GM23248 (cell line): ENCODE measurements at regions not wholly inside any gene's neighbourhood (a gene's known extent, or its start where the extent isn't known, plus 50 kb on each side); places are given as distances from the start of the nearest gene placed in this dataset.

Source experiments
- DNase-seq: peaks from one replicate; pipeline ENCODE4 v3.0.0-alpha.2; 2015
- H2AFZ ChIP-seq: fragments of 200-600 bp; sonication (generic); 2 replicates; pipeline ENCODE4 v1.6.1; 2016; ENCODE audit warnings: antibody characterized with exemption
- H3F3A ChIP-seq: fragments of 200-600 bp; sonication (generic); 2 replicates; pipeline ENCODE4 v1.6.1; 2016; ENCODE audit warnings: mild to moderate bottlenecking, antibody characterized with exemption, mixed run types; ENCODE audit not compliant: insufficient read depth
- H3K27ac ChIP-seq: fragments of 200-600 bp; sonication (generic); 2 replicates; pipeline ENCODE4 v1.5.1; 2016; ENCODE audit warnings: mild to moderate bottlenecking
- H3K27me3 ChIP-seq: fragments of 200-600 bp; sonication (generic); replicated peaks from 2 replicates; pipeline ENCODE4 v1.6.1; 2016; ENCODE audit warnings: mild to moderate bottlenecking; ENCODE audit not compliant: insufficient read depth
- H3K36me3 ChIP-seq: fragments of 200-600 bp; sonication (generic); 2 replicates; pipeline ENCODE4 v1.6.1; 2016; ENCODE audit warnings: low read depth, mild to moderate bottlenecking
- H3K4me1 ChIP-seq: fragments of 200-600 bp; sonication (generic); 2 replicates; pipeline ENCODE4 v1.6.1; 2016; ENCODE audit warnings: mild to moderate bottlenecking; ENCODE audit not compliant: insufficient read depth
- H3K4me2 ChIP-seq: fragments of 200-600 bp; sonication (generic); one replicate; pipeline ENCODE4 v1.6.1; 2016; ENCODE audit warnings: mild to moderate bottlenecking; ENCODE audit not compliant: unreplicated experiment
- H3K4me3 ChIP-seq: fragments of 200-600 bp; sonication (generic); 2 replicates; pipeline ENCODE4 v1.5.1; 2016; ENCODE audit warnings: mild to moderate bottlenecking
- H3K79me2 ChIP-seq: fragments of 200-600 bp; sonication (generic); 2 replicates; pipeline ENCODE4 v1.6.1; 2016; ENCODE audit warnings: mild to moderate bottlenecking; ENCODE audit not compliant: insufficient read depth
- H3K9ac ChIP-seq: fragments of 200-600 bp; sonication (generic); 2 replicates; pipeline ENCODE4 v1.6.1; 2016; ENCODE audit warnings: mild to moderate bottlenecking
- H3K9me2 ChIP-seq: fragments of 200-600 bp; sonication (generic); 2 replicates; pipeline ENCODE4 v1.6.1; 2016; ENCODE audit warnings: mixed run types, mild to moderate bottlenecking, moderate library complexity; ENCODE audit not compliant: insufficient read depth
- H3K9me3 ChIP-seq: fragments of 200-600 bp; sonication (generic); one replicate; pipeline ENCODE4 v1.6.1; 2017; ENCODE audit warnings: low read depth
- H4K20me1 ChIP-seq: fragments of 200-600 bp; sonication (generic); 2 replicates; pipeline ENCODE4 v1.6.0; 2016; ENCODE audit not compliant: insufficient read depth
- EZH2 ChIP-seq: fragments of 200-600 bp; sonication (generic); IDR thresholded peaks from 2 replicates; pipeline ENCODE4 v1.6.1; 2018; ENCODE audit warnings: antibody characterized with exemption, mild to moderate bottlenecking; ENCODE audit not compliant: insufficient read depth, poor library complexity, severe bottlenecking
- EZH2phosphoT487 ChIP-seq: fragments of 200-600 bp; sonication (generic); IDR thresholded peaks from 2 replicates; pipeline ENCODE4 v1.6.1; 2018; ENCODE audit warnings: antibody characterized with exemption, moderate library complexity, mild to moderate bottlenecking, low read depth; ENCODE audit not compliant: insufficient read depth
- WGBS, 2 experiments: methylation state at CpG; one replicate each; pipeline ENCODE4 v1.1.6; 2015 to 2017; ENCODE audit warnings: low lambda C conversion rate in 2 of 2, low coverage in 1 of 2; ENCODE audit errors: missing lambda C conversion rate in 2 of 2; 5-methylcytosine and 5-hydroxymethylcytosine counted together
- in situ Hi-C: fragments of 300-500 bp; cut with MboI; formaldehyde crosslinking; loops from 2 replicates; pipeline ENCODE4 v1.15.0; 2020

DNA sequence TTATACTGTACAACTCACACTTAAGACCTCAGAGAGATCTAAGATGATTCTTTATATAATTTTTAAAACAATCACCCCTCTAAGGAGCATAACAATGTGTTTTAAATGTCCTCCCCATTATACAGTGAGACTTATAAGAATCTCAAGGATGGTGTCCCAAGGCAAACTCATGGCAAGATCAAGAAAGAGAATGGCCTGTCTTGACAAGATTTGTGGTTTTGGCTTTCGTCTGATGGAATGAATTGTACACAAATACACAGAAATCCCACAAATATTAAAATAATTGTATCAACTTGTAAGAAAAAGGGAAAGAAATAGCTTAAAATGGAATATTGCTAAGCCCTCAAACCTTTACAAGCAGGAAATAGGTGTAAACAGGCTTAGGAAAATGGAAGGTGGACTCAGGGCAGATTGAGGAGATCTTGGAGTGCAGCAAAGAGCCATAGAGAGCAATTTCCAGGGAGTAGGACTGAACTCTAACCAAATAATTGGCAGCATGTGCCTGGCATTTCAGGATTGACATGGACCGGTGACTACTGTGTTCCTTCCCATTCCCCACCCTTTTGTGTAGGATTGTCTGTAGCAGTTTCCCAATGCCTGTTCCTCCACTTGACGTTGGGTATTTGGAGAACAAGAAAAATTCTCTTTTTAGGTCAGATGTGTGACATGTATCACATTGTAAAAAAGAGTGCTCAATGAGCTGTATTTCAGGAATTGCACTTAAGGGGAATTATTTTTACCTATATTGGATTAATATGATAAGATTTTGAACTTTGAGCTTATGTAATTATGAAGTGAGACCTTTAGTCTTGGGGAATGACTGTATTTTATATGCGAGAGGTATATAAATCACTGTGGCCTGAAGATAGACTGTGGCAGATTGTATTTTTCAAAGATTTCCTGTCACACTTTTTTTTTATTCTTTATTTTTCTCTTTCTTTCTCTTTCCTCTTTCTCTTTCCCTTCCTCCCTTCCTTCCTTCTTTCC lies 317.8 kb upstream of the SLITRK3 start:
- 12 to 16% methylated on average over 4 of the region's 4 CpGs for WGBS, 2 experiments
- Histone ChIP-seq H3K9me2 (no peaks in the 10 kb centered on the region), H3K4me1 (no peaks in the 10 kb centered on the region), H3K9me3 (no peaks in the 10 kb centered on the region), H4K20me1 (no peaks in the 10 kb centered on the region), H3K79me2 (no peaks in the 10 kb centered on the region), H3K9ac (no peak overlapping the region), H3K4me3 (no peak overlapping the region), H3K36me3 (no peaks in the 10 kb centered on the region), H3F3A (no peaks in the 10 kb centered on the region), H3K27me3 (no peaks in the 10 kb centered on the region), H3K4me2 (no peak overlapping the region), H3K27ac (no peak overlapping the region), H2AFZ (no peak overlapping the region)
- DNase-seq: no peak
- no peak for TF ChIP-seq EZH2phosphoT487
- TF ChIP-seq EZH2: no peak
- in situ Hi-C loops: no loop called here

DNA sequence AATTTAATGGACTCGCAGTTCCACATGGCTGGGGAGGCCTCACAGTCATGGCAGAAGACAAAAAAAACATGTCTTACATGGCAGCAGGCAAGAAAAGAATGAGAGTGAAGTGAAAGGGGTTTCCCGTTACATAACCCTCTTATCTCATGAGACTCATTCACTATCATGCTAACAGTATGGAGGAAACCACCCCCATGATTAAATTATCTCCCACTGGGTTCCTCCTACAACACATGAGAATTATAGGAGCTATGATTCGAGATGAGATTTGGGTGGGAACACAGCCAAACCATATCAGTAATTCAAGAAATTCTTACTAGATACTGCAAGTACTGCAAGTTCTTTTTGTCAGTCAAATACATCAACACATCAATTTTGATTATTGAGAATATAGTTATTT lies 311.4 kb upstream of the SLITRK3 start:
- H3K79me2 ChIP-seq: no peaks in the 10 kb centered on the region
- no peak overlapping the region for H3K4me3 ChIP-seq
- no peak overlapping the region for H3K9ac ChIP-seq
- no peaks in the 10 kb centered on the region for H3F3A ChIP-seq
- no peak for TF ChIP-seq EZH2phosphoT487
- no peak for TF ChIP-seq EZH2
- in situ Hi-C loops: no loop called here
- WGBS, 2 experiments: 9 to 11% methylated on average over 3 of the region's 3 CpGs
- H3K9me3 ChIP-seq: no peaks in the 10 kb centered on the region
- H3K4me2 ChIP-seq: no peak overlapping the region
- no peaks in the 10 kb centered on the region for H3K9me2 ChIP-seq
- DNase-seq: no peak
- no peaks in the 10 kb centered on the region for H3K27me3 ChIP-seq
- no peaks in the 10 kb centered on the region for H3K36me3 ChIP-seq
- H3K27ac ChIP-seq: no peak overlapping the region
- no peaks in the 10 kb centered on the region for H3K4me1 ChIP-seq
- H4K20me1 ChIP-seq: no peaks in the 10 kb centered on the region
- H2AFZ ChIP-seq: no peak overlapping the region

DNA sequence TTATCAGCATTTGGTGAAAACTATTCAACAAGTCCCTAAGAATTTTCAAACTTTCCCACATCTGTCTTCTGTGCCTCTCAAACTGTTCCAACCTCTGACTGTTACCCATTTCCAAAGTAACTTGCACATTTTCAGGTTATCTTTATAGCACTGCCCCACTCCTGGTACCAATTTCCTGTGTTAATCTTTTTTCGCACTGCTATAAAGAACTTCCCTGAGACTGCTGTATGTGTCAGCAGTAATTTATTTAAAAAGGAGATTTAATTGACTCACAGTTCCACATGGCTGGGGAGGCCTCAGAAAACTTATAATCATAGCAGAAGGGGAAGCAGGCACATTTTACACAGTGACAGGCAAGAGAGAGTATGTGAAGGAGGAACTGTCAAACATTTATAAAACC lies 310.9 kb upstream of the SLITRK3 start:
- TF ChIP-seq EZH2: no peak
- TF ChIP-seq EZH2phosphoT487: no peak
- Histone ChIP-seq H3K27ac (no peak overlapping the region), H3K9me3 (no peaks in the 10 kb centered on the region), H2AFZ (no peak overlapping the region), H3K36me3 (no peaks in the 10 kb centered on the region), H3K27me3 (no peaks in the 10 kb centered on the region), H3K9me2 (no peaks in the 10 kb centered on the region), H3K4me1 (no peaks in the 10 kb centered on the region), H3F3A (no peaks in the 10 kb centered on the region), H3K4me2 (no peak overlapping the region), H4K20me1 (no peaks in the 10 kb centered on the region), H3K4me3 (no peak overlapping the region), H3K9ac (no peak overlapping the region), H3K79me2 (no peaks in the 10 kb centered on the region)
- no peak for DNase-seq
- WGBS, 2 experiments: 25 to 29% methylated on average over 1 of the region's 1 CpG
- in situ Hi-C loops: no loop called here

DNA sequence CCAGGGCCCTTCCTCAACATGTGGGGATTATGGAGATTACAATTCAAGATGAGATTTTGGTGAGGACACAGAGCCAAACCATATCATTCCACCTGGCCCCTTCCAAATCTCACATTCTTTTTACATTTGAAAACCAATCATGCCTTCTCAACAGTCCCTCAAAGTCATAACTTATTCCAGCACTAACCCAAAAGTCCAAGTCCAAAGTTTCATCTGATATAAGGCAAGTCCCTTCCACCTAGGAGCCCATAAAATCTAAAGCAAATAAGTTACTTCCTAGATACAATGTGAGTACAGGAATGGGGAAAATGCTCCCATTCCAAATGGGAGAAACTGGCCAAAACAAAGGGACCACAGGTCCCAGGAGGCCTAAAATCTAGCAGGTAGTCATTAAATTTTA lies 309.5 kb upstream of the SLITRK3 start:
- H3K4me3 ChIP-seq: no peak overlapping the region
- no peak overlapping the region for H3K9ac ChIP-seq
- H3K4me1 ChIP-seq: no peaks in the 10 kb centered on the region
- H3K9me3 ChIP-seq: no peaks in the 10 kb centered on the region
- H3K27me3 ChIP-seq: no peaks in the 10 kb centered on the region
- no peak overlapping the region for H3K27ac ChIP-seq
- no peak for TF ChIP-seq EZH2
- H4K20me1 ChIP-seq: no peaks in the 10 kb centered on the region
- no peak for DNase-seq
- no peaks in the 10 kb centered on the region for H3K9me2 ChIP-seq
- no peaks in the 10 kb centered on the region for H3K79me2 ChIP-seq
- no peak overlapping the region for H3K4me2 ChIP-seq
- no peaks in the 10 kb centered on the region for H3K36me3 ChIP-seq
- in situ Hi-C loops: no loop called here
- no peaks in the 10 kb centered on the region for H3F3A ChIP-seq
- no peak overlapping the region for H2AFZ ChIP-seq
